Fibroblast of skin of right biceps (primary cell): ENCODE measurements at regions not wholly inside any gene's neighbourhood (a gene's known extent, or its start where the extent isn't known, plus 50 kb on each side); places are given as distances from the start of the nearest gene placed in this dataset.

Experiments
- DNase-seq: peaks from one replicate; pipeline ENCODE4 v3.0.0-alpha.2; 2013

- no peak for DNase-seq
Measured at GRCh38 chr2:196318517-196319377, 147.4 kb upstream of the STK17B start.

DNA sequence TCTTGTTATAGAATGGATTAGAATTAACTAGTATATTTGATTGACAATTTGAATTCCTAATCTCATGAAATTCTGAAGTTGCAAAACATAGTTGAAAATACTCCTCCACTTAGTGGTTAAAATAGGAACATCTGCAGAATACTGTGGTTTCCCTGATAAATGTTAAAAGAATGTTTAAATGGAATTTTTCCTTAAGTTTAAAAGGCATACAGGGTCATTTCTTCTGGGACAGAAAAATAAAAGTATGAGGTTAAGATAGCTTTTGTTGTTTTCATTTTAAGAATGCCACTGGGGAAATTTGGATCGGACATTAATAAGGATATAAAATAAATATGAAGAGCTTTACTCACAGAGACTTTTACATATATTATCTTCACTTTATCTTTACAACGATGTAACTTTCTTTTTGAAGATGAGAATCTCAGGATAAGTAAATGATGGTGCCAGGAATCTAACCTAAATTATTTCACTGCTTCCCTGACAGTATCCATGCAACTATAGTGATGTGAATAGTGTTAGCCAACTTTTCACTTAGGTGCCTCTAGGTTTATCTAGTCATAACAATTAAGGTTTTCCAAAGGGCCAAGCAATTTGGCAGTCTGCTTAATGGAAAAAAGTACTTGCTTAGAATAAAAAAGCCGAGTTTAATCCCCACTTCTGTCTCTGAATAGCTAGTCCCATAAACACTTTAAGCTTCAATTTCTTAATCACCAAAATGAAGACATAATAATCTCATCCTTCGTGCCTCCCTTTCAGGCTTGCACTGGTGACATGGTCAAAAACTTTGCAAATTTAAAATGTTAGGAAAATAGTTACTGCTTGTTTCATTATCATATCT is 151.8 kb upstream of the STK17B start:
- DNase-seq: peak; percentile 77

GRCh38 chr2:196324211-196324610 is 152.8 kb upstream of the STK17B start:
- peak; percentile 79 for DNase-seq

DNA sequence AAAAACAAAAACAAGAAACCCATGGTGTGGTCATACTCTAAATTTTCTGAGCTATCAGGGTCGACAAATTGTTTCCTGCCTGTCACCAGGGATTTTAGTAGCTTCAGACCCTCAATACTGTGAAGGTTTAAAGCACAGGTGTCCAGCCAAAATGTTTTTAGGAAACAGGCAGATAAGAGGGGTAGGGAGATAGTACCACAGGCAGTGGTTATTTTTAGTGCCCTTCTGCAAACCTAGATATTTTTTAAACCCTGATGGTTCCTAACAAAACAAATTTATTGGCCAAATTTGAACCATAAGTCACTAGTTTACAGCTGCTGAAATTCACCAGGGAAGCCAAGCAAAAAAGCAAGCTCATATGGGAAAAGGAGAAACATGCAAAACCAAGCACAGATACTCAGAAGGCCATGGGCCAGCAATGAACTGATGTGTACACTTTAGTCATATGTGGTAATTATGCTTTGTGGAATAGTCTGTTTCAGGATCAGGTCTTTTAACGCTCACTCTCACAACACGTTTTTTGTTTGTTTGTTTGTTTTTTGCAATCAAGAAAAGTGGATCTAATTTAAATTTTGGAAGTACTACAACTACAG is 156.8 kb upstream of the STK17B start:
- DNase-seq: no peak

- DNase-seq: no peak
Measured at GRCh38 chr2:196329959-196330358, 158.6 kb upstream of the STK17B start.

GRCh38 chr2:196330645-196331044 is 159.3 kb upstream of the STK17B start:
- DNase-seq: no peak

GRCh38 chr2:196331143-196331542 is 159.8 kb upstream of the STK17B start:
- peak; percentile 55 for DNase-seq

- peak; percentile 70 for DNase-seq
Measured at GRCh38 chr2:196331851-196332250, 160.5 kb upstream of the STK17B start.

GRCh38 chr2:196333397-196333796 is 162.0 kb upstream of the STK17B start:
- DNase-seq: no peak

GRCh38 chr2:196334710-196335109 is 163.3 kb upstream of the STK17B start:
- DNase-seq: no peak

- DNase-seq: peak; percentile 94
Measured at GRCh38 chr2:196335221-196335634, 163.8 kb upstream of the STK17B start.

GRCh38 chr2:196336207-196336606 is 164.8 kb upstream of the STK17B start:
- no peak for DNase-seq

GRCh38 chr2:196336715-196337114 is 165.3 kb upstream of the STK17B start:
- no peak for DNase-seq

- DNase-seq: peak; percentile 51
Measured at GRCh38 chr2:196337208-196337953, 166.0 kb upstream of the STK17B start.

DNA sequence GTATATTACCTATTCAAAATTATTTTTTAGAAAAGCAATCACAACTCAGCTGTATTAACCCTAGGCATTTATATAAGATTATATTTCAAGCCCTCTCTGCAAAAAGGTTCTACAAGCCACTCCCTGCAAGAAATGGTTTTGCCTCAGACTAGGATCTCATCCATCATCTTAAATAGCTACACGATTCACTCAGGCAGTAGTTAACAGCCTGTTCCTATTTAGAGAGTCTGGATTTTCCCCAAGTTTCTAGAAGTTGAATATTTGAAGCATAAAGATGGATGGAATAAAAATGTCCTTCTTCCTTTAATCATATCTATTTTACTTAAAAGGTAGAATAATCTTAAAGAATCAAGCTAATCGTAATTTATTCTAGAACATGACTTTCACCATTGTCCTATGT is 167.1 kb upstream of the STK17B start:
- no peak for DNase-seq

DNA sequence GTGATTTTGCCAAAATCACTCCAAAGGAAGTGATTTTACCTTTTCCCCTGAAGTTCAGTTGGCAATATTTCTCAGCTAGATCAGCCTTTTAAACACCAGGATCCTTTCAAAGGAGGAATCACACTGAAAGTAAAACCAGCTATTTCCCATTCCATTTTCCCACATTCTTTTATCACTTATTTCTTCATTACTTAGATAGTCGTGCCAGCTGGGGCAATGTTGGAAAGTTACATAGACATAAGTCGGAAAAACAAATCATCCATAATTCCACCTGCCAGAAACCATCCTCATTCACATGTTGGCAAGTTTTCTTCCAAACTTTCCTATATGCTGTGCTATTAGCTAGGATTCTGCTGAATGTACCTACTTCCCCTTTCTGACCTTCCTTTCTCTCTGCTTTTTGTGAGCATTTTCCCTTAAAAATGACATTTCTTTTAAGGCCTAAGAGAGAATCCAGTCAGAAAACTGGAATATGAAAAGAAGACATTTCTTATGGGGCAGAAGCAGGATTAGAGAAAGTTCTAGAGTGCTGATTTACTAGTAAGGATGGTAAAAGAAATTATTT is 170.0 kb upstream of the STK17B start:
- no peak for DNase-seq

DNA sequence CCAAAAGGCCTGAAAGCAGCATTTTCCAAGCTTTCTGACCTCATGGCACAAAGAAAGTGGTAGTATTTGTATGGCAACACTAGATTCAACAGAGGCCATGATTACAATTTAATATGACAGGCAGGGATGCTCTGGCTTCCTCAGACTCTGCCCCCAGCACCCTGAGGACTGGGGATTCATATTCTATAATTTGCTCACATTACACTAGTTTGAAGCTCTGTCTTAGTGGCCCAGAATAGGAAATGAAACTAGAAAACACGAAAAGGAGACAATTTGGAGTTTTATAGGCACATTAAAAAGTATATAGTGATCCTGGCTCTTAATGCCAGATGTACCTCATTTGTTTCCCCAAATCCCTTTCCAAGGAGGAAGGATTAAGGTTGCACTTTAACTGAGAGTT is 173.0 kb upstream of the STK17B start:
- DNase-seq: no peak

- no peak for DNase-seq
Measured at GRCh38 chr2:196353717-196354116, 182.3 kb upstream of the STK17B start.

GRCh38 chr2:196354186-196354585 is 182.8 kb upstream of the STK17B start:
- no peak for DNase-seq

DNA sequence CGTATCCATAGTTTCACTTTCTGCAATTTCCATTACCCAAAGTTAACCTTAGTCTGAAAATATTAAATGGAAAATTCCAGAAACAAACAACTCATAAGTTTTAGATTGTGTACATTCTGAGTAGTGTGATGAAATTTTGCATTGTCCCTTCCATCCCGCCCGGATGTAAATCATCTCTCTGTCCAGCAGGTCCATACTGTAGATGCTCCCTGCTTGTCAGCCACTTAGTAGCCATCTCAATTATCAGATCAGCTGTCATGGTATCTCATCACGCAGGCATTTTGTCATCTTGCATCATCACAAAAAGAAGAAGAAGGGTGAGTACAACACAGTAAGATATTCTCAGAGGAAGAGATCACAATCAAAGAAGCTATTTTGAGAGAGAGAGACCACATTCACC is 185.0 kb upstream of the STK17B start:
- no peak for DNase-seq

DNA sequence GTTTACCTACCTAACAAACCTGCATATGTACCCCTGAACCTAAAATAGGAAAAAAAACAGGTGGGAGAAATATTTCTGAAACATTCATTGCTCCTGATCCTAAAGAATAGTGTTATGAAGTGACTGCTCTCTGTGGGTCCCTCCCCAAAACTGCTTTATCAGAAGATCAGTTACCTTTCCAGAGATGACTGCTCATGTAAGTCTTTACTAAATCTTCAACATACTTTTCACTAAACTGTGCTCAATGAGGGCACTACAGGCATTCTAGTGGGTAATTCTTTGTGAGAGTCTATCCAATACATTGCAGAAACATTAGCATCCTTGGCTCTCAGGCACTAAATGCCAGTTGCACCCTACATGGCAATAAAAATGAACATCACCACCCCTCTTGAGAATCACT is 189.3 kb upstream of the STK17B start:
- DNase-seq: no peak

DNA sequence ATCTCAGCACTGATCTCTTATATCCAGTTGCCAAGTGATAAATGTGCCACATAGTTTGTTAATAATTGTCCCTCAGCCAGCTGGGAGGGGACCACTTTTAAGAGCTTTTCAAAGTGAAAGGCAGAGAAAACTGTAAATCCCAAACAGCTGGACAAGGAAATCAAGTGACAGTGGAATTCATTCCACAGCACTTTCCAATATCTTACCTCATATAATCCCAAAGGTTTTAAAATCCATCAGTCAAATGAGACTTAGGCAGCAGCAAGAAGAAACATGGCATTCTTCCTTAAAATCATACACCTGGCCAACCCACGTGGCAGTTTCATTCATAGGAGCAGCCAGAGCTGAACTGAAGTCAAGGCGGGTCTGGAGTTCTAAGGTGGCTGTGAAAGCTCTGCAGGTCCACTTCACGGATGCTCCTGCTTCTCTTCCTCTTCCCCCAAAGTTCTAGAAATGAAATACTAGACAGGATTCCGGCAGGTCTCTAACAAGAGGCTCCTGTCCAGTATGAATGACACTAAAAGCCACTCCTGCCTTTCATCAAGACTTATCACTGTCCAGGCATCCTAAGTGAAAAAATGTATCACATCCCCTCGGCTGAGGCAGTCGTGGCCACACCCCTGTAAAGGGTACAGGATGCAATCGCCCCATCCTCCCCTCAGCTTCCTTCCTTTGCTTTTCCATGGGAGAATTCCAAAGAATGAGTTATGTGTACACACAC is 190.4 kb upstream of the STK17B start:
- peak; percentile 58 for DNase-seq
